HepG2 (cell line): ENCODE measurements at regions not wholly inside any gene's neighbourhood (a gene's known extent, or its start where the extent isn't known, plus 50 kb on each side); places are given as distances from the start of the nearest gene placed in this dataset.

Experiments
- ATAC-seq: fragments of 200-7000 bp; cut with Tn5 transposase; 3 replicates; pipeline ENCODE4 v1.9.1; 2020; ENCODE audit warnings: mild to moderate bottlenecking, moderate library complexity
- BruUV-seq: library from RNA; stranded (reverse); fragments of 400-500 nt; replicated peaks from 2 replicates; lab custom pipeline; 2021; lab: Mats Ljungman, UMichigan
- CTCF ChIA-PET: fragments of 300-600 bp; formaldehyde crosslinking; extraction: SDS; loops from one replicate; lab custom pipeline; 2021; ENCODE audit warnings: low total read pairs, inconsistent platforms, low intra/inter-chr PET ratio; lab: Yijun Ruan, JAX
- POLR2A ChIA-PET: fragments of 350-600 bp; sonication (Branson Sonifier 250); formaldehyde crosslinking; loops from one replicate; lab custom pipeline; 2020; ENCODE audit warnings: antibody characterized with exemption, inconsistent platforms; lab: Yijun Ruan, JAX
- DNase-seq: peaks from one replicate; pipeline ENCODE4 v3.0.0-alpha.2; 2015; ENCODE audit warnings: low spot score
- FAIRE-seq: peaks from 3 replicates; lab custom pipeline; 2011; peaks lifted over from hg19 to GRCh38; lab: Jason Lieb, UNC
- H2AFZ ChIP-seq: one replicate; pipeline ENCODE4 v1.6.1; 2011; ENCODE audit warnings: low read length, inconsistent platforms
- H3K27ac ChIP-seq: fragments of 300-600 bp; 3 replicates; pipeline ENCODE4 v1.8.0; 2011; ENCODE audit warnings: mixed run types, mild to moderate bottlenecking, mixed read lengths, low read length, inconsistent platforms; ENCODE audit not compliant: insufficient read depth; ENCODE audit errors: extremely low read length
- H3K27me3 ChIP-seq, 2 experiments: fragments of 200-600 bp in 1 of 2; 2 replicates in 1 of 2; 3 replicates in 1 of 2; pipeline versions ENCODE4 v1.6.0 to v1.8.0; 2011; ENCODE audit warnings: low read length in 2 of 2, mild to moderate bottlenecking in 2 of 2, moderate library complexity in 2 of 2, inconsistent platforms in 1 of 2; ENCODE audit not compliant: insufficient read depth in 2 of 2, control insufficient read depth in 1 of 2
- H3K36me3 ChIP-seq, 2 experiments: fragments of 200-600 bp in 1 of 2; replicated peaks in 1 of 2; 2 replicates in 1 of 2; 3 replicates in 1 of 2; pipeline versions ENCODE4 v1.5.1 to v1.8.0; 2011; ENCODE audit warnings: low read length in 2 of 2, inconsistent platforms in 1 of 2; ENCODE audit not compliant: insufficient read depth in 2 of 2, control insufficient read depth in 1 of 2
- H3K4me1 ChIP-seq: 2 replicates; pipeline ENCODE4 v1.5.1; 2012; ENCODE audit warnings: low read length, inconsistent platforms; ENCODE audit not compliant: insufficient read depth
- H3K4me2 ChIP-seq: 2 replicates; pipeline ENCODE4 v1.6.0; 2011; ENCODE audit warnings: low read depth, low read length, inconsistent platforms
- H3K4me3 ChIP-seq, 3 experiments: fragments of 200-600 bp in 1 of 3; sonication (generic), shearing (Covaris generic) in 1 of 3; replicated peaks in 1 of 3; 2 replicates each; pipeline ENCODE4 v1.5.1; 2011 to 2016; ENCODE audit warnings: low read length in 3 of 3, inconsistent platforms in 2 of 3, low read depth in 2 of 3, mild to moderate bottlenecking in 2 of 3, control low read depth in 1 of 3, mixed read lengths in 1 of 3; ENCODE audit not compliant: insufficient read depth in 1 of 3
- H3K79me2 ChIP-seq: one replicate; pipeline ENCODE4 v1.6.1; 2011; ENCODE audit warnings: low read length, inconsistent platforms; ENCODE audit not compliant: insufficient read depth
- H3K9ac ChIP-seq: 2 replicates; pipeline ENCODE4 v1.6.0; 2011; ENCODE audit warnings: mild to moderate bottlenecking, low read depth, low read length, inconsistent platforms; ENCODE audit not compliant: insufficient read depth
- H3K9me3 ChIP-seq: 2 replicates; pipeline ENCODE4 v1.5.1; 2012; ENCODE audit warnings: mild to moderate bottlenecking, low read length
- H4K20me1 ChIP-seq: 2 replicates; pipeline ENCODE4 v1.6.0; 2011; ENCODE audit warnings: inconsistent platforms, mild to moderate bottlenecking, low read length, moderate library complexity; ENCODE audit not compliant: insufficient read depth
- ETV5 ChIP-seq: IDR thresholded peaks from 2 replicates; pipeline ENCODE4 v1.6.1; 2018; ENCODE audit warnings: missing biosample characterization, missing genetic modification reagents, inconsistent platforms, borderline replicate concordance
- NR0B2 ChIP-seq: sonication (generic); formaldehyde crosslinking; IDR thresholded peaks from 2 replicates; pipeline ENCODE4 v1.4.0; 2020; ENCODE audit warnings: mild to moderate bottlenecking, missing genetic modification reagents
- TERF1 ChIP-seq: sonication (generic); formaldehyde crosslinking; IDR thresholded peaks from 2 replicates; pipeline ENCODE4 v1.8.0; 2022; ENCODE audit warnings: mild to moderate bottlenecking, missing genetic modification reagents, moderate library complexity
- TFE3 ChIP-seq: IDR thresholded peaks from 2 replicates; pipeline ENCODE4 v1.6.1; 2016
- TSC22D2 ChIP-seq: sonication (generic); formaldehyde crosslinking; IDR thresholded peaks from 2 replicates; pipeline ENCODE4 v1.5.1; 2020; ENCODE audit warnings: missing genetic modification reagents, mild to moderate bottlenecking, borderline replicate concordance
- ZNF816 ChIP-seq: sonication (generic); formaldehyde crosslinking; IDR thresholded peaks from 2 replicates; pipeline ENCODE4 v1.8.0; 2022; ENCODE audit warnings: missing genetic modification reagents, mild to moderate bottlenecking, borderline replicate concordance
- WGBS: methylation state at CpG from one replicate; pipeline ENCODE4 v1.1.6; 2017; ENCODE audit warnings: low lambda C conversion rate; 5-methylcytosine and 5-hydroxymethylcytosine counted together
- in situ Hi-C: cut with HindIII; loops from 2 replicates; pipeline ENCODE4 v1.10.0; 2017; ENCODE audit warnings: low pct_unique_long_range_greater_than_20kb; ENCODE audit not compliant: extremely low pct_ligation_motif_present
- intact Hi-C: fragments of 100-400 bp; cut with micrococcal nuclease; formaldehyde crosslinking; loops from one replicate; pipeline ENCODE4 v1.10.0; 2022; ENCODE audit not compliant: unreplicated experiment
- TF ChIP-seq, protein P1 (sequence below): sonication (generic); formaldehyde crosslinking; IDR thresholded peaks from 2 replicates; pipeline ENCODE4 v1.8.1; 2022; ENCODE audit warnings: mild to moderate bottlenecking, missing genetic modification reagents
- TF ChIP-seq, protein P2 (sequence below): sonication (generic); formaldehyde crosslinking; IDR thresholded peaks from 2 replicates; pipeline ENCODE4 v1.5.0; 2020; ENCODE audit warnings: missing genetic modification reagents, mild to moderate bottlenecking, borderline replicate concordance

DNA sequence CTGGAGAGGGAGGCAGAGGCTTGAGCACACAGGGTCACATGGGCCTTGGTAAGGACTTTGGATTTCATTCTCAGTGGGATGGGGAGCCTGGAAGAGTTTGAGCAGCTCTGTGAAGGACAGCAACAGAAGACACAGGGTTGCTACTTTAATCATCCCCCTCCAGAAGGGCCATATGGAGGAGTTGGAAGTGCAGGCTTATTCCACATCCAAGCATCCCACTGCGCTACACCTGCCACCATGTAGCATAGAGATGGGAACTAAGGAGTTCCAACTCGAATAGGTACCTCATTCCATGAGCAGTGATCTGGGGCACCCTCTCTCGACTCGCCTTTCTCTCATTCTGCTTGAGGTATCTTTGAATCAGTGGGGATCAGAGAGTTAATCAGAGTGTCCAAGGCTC, 54.0 kb upstream of the CTTNBP2NL start:
- no peaks in the 10 kb centered on the region for H4K20me1 ChIP-seq
- no peak overlapping the region for H2AFZ ChIP-seq
- no peak for DNase-seq
- H3K9ac ChIP-seq = no peak overlapping the region
- POLR2A ChIA-PET = no interaction called here
- intact Hi-C loops (no loop called here), in situ Hi-C loops (no loop called here)
- no peak overlapping the region for H3K27ac ChIP-seq
- no peak for ATAC-seq
- H3K4me2 ChIP-seq = no peak overlapping the region
- no peaks in the 10 kb centered on the region for H3K36me3 ChIP-seq
- 0% methylated on average over 2 of the region's 4 CpGs for WGBS
- no peak overlapping the region for H3K4me3 ChIP-seq
- no TSS peak for BruUV-seq
- no peak for FAIRE-seq
- H3K27me3 ChIP-seq = peaks cover 4 to 9% of the 10 kb centered on the region in 2 experiments; a peak in 3 of 5 replicates
- CTCF ChIA-PET = no interaction called here
- no peaks in the 10 kb centered on the region for H3K9me3 ChIP-seq
- no peaks in the 10 kb centered on the region for H3K4me1 ChIP-seq
- no peaks in the 10 kb centered on the region for H3K79me2 ChIP-seq
- TF ChIP-seq TFE3 (CRISPR knock-in tag) = no peak
- TF ChIP-seq, protein P1, sequence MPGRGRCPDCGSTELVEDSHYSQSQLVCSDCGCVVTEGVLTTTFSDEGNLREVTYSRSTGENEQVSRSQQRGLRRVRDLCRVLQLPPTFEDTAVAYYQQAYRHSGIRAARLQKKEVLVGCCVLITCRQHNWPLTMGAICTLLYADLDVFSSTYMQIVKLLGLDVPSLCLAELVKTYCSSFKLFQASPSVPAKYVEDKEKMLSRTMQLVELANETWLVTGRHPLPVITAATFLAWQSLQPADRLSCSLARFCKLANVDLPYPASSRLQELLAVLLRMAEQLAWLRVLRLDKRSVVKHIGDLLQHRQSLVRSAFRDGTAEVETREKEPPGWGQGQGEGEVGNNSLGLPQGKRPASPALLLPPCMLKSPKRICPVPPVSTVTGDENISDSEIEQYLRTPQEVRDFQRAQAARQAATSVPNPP = no peak
- TF ChIP-seq, protein P2, sequence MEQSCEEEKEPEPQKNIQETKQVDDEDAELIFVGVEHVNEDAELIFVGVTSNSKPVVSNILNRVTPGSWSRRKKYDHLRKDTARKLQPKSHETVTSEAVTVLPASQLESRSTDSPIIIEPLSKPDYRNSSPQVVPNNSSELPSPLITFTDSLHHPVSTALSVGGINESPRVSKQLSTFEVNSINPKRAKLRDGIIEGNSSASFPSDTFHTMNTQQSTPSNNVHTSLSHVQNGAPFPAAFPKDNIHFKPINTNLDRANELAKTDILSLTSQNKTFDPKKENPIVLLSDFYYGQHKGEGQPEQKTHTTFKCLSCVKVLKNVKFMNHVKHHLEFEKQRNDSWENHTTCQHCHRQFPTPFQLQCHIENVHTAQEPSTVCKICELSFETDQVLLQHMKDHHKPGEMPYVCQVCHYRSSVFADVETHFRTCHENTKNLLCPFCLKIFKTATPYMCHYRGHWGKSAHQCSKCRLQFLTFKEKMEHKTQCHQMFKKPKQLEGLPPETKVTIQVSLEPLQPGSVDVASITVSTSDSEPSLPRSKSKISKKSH (CRISPR knock-in tag) = no peak
- TF ChIP-seq ETV5 (CRISPR knock-in tag) = no peak
- TF ChIP-seq TSC22D2 = no peak
- TF ChIP-seq NR0B2 = no peak
- no peak for TF ChIP-seq ZNF816
- TF ChIP-seq TERF1 = no peak
